Nephron progenitor cell (in vitro differentiated cells): ENCODE measurements at regions not wholly inside any gene's neighbourhood (a gene's known extent, or its start where the extent isn't known, plus 50 kb on each side); places are given as distances from the start of the nearest gene placed in this dataset.

Source experiments
- DNase-seq: peaks from one replicate; pipeline ENCODE4 v3.0.0; 2021
- H3K27ac Mint-ChIP-seq: 2 replicates; pipeline ENCODE4 v1.8.0; 2021; ENCODE audit warnings: mild to moderate bottlenecking, moderate library complexity, mixed read lengths
- H3K27me3 Mint-ChIP-seq: 2 replicates; pipeline ENCODE4 v1.8.0; 2021; ENCODE audit warnings: mild to moderate bottlenecking, low read depth, mixed read lengths; ENCODE audit not compliant: poor library complexity
- H3K36me3 Mint-ChIP-seq: 2 replicates; pipeline ENCODE4 v1.8.0; 2021; ENCODE audit warnings: low read depth, mixed read lengths
- H3K4me1 Mint-ChIP-seq: 2 replicates; pipeline ENCODE4 v1.8.0; 2021; ENCODE audit warnings: mixed read lengths
- H3K4me3 Mint-ChIP-seq: 2 replicates; pipeline ENCODE4 v1.8.0; 2021; ENCODE audit warnings: mild to moderate bottlenecking, moderate library complexity, mixed read lengths
- H3K9me3 Mint-ChIP-seq: 2 replicates; pipeline ENCODE4 v1.8.0; 2021; ENCODE audit warnings: mild to moderate bottlenecking, moderate library complexity, mixed read lengths
- TF ChIP-seq, protein P1 (sequence below): fragments of 200-600 bp; sonication (generic); IDR thresholded peaks from 2 replicates; pipeline ENCODE4 v1.5.0; 2021; ENCODE audit warnings: antibody characterized with exemption

DNA sequence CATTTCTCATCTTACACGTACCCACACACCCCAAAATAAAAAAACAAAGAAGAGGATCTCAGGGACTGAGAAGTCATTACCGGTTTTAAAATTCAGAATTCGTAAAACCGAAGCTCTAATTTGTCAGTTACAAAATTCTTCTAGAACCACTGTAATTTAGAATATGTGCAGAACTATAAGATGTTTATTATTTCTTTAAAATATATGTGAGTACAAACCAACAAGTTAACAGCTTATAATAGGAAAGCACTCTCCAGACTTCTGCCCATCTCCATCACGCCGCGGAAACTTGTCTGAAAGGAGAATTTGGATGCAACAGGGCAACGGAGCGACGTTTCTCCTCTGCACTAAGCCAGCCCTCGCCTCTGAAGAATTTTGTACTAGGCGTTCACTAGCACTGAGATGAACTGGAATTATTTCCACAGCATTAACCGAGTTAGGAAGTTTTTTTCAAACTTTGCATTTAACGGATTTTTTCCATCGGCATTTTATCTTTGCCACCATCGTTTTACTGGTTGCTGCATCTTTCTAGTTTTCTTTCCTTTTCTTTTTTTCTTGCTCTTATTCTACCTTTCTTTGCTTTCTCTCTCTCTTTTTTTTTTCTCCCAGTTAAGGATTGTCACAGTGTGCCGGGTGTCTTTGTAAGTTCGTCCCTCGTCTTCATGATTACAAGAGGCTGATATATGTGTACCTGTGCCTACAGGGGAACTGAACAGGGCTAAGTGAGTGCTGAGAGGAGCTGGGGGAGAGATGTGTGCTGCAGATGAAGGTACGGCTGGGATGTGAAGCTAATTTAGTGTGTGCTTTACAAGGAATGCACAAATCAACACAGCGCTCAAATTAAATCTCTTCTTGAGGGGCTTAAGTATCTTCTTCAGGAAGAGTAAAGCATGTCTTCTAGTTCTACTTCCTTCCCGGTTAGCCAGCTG lies 295.9 kb upstream of the NFE2L3 start:
- H3K4me1 Mint-ChIP-seq: peaks cover 33% of the 10 kb centered on the region
- DNase-seq: peak; percentile 27
- no peak overlapping the region for H3K27ac Mint-ChIP-seq
- no peak overlapping the region for H3K4me3 Mint-ChIP-seq
- TF ChIP-seq, protein P1, sequence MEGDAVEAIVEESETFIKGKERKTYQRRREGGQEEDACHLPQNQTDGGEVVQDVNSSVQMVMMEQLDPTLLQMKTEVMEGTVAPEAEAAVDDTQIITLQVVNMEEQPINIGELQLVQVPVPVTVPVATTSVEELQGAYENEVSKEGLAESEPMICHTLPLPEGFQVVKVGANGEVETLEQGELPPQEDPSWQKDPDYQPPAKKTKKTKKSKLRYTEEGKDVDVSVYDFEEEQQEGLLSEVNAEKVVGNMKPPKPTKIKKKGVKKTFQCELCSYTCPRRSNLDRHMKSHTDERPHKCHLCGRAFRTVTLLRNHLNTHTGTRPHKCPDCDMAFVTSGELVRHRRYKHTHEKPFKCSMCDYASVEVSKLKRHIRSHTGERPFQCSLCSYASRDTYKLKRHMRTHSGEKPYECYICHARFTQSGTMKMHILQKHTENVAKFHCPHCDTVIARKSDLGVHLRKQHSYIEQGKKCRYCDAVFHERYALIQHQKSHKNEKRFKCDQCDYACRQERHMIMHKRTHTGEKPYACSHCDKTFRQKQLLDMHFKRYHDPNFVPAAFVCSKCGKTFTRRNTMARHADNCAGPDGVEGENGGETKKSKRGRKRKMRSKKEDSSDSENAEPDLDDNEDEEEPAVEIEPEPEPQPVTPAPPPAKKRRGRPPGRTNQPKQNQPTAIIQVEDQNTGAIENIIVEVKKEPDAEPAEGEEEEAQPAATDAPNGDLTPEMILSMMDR: no peak
- H3K9me3 Mint-ChIP-seq: no peaks in the 10 kb centered on the region
- H3K36me3 Mint-ChIP-seq: no peaks in the 10 kb centered on the region
- H3K27me3 Mint-ChIP-seq: peaks cover 10% of the 10 kb centered on the region

DNA sequence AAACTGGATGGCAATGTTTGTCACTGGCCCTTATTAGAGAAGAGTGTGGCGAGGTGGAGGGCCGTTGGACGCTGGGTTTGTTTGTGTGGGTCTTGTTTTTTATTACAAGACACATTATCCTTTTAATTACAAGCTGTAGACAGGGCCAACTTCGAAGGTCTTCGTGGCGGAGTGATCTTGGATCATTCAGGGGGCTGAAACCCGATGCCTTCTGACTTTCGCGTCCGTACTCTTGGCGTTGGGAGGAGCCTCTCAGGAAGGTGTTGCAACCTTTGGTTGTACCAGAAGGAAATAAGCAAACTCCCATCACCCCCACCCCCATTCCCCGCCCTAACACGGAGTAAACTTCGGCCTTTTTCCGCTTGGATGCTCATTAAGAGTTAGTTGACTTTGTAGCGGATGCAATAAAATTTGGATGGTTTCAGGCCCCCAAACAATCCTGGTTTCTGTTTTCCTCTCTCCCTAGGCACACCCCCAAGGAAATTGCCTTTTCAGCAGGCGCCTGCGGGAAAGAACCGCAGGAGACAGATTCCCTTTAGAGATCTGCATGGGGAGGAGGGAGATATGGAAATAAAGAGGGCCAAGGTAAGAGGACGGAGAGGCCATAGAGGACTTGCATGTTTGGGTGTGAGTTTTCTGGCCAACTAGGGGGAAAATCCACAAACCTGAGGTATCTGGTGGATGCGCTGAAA lies 294.5 kb upstream of the NFE2L3 start:
- H3K4me1 Mint-ChIP-seq: peaks cover 24% of the 10 kb centered on the region
- no peaks in the 10 kb centered on the region for H3K36me3 Mint-ChIP-seq
- no peak overlapping the region for H3K4me3 Mint-ChIP-seq
- peak; percentile 74 for DNase-seq
- peaks cover 13% of the 10 kb centered on the region for H3K27me3 Mint-ChIP-seq
- H3K27ac Mint-ChIP-seq: no peak overlapping the region
- H3K9me3 Mint-ChIP-seq: no peaks in the 10 kb centered on the region
- TF ChIP-seq, protein P1: no peak

DNA sequence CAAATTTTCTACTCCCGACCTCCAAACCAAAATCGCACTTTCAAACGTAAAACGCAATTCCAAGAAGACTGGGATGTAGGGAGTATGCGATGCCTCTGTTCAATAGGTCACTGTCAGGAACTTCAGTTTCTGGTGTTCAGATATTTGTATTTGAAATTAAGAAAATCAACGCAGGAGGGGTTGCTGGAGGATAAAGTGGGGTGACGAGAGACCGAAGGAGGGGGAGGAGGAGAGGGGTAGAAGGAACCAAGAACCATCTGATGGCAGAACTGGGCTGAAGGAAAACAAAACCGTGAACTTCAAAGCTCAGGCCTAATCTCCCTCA lies 293.8 kb upstream of the NFE2L3 start:
- peaks cover 19% of the 10 kb centered on the region for H3K27me3 Mint-ChIP-seq
- DNase-seq: no peak
- no peaks in the 10 kb centered on the region for H3K9me3 Mint-ChIP-seq
- TF ChIP-seq, protein P1: no peak
- no peak overlapping the region for H3K27ac Mint-ChIP-seq
- peaks cover 27% of the 10 kb centered on the region for H3K4me1 Mint-ChIP-seq
- no peak overlapping the region for H3K4me3 Mint-ChIP-seq
- H3K36me3 Mint-ChIP-seq: no peaks in the 10 kb centered on the region

GRCh38 chr7:25858525-25859411 lies 293.2 kb upstream of the NFE2L3 start:
- Mint-ChIP-seq H3K4me3 (no peak overlapping the region), H3K9me3 (no peaks in the 10 kb centered on the region), H3K36me3 (no peaks in the 10 kb centered on the region), H3K27ac (no peak overlapping the region), H3K4me1 (peaks cover 27% of the 10 kb centered on the region), H3K27me3 (peaks cover 25% of the 10 kb centered on the region)
- TF ChIP-seq, protein P1: no peak
- peak; percentile 62 for DNase-seq

- TF ChIP-seq, protein P1: no peak
- DNase-seq: peak; percentile 18
- Mint-ChIP-seq H3K27ac (no peak overlapping the region), H3K4me3 (no peak overlapping the region), H3K36me3 (no peaks in the 10 kb centered on the region), H3K27me3 (peaks cover 28% of the 10 kb centered on the region), H3K9me3 (no peaks in the 10 kb centered on the region), H3K4me1 (peaks cover 19% of the 10 kb centered on the region)
These were observed 292.4 kb upstream of the NFE2L3 start for GRCh38 chr7:25859412-25860274.
